ENCODE measurements at regions not wholly inside any gene's neighbourhood (a gene's known extent, or its start where the extent isn't known, plus 50 kb on each side); places are given as distances from the start of the nearest gene placed in this dataset.

DNA sequence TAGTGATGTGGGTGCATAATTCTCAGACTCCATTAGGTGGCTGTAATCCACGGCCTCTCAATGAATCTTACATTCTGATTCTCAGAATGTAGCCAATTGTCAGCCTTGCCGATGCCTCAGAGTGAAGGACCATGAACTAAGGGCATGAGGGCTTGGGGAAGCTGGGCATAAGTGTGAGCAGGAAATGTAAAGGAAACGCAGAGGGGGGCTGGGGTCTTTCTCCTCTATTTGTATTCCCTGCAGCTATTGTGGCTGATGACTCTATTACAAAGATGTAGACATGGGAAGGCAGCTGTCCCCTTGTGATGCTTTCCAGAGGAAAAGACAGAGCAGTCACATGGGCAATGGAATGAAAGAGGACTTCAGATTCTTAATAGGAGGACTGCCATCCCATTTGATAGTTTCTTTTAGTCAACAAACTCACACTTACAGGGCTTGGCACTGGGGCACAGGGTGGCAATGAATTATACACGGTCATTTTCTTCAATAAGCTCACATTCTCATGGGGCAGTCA, 353.2 kb upstream of the PKDCC start:
- no peak for DNase-seq (ENCODE audit: low read depth)

DNA sequence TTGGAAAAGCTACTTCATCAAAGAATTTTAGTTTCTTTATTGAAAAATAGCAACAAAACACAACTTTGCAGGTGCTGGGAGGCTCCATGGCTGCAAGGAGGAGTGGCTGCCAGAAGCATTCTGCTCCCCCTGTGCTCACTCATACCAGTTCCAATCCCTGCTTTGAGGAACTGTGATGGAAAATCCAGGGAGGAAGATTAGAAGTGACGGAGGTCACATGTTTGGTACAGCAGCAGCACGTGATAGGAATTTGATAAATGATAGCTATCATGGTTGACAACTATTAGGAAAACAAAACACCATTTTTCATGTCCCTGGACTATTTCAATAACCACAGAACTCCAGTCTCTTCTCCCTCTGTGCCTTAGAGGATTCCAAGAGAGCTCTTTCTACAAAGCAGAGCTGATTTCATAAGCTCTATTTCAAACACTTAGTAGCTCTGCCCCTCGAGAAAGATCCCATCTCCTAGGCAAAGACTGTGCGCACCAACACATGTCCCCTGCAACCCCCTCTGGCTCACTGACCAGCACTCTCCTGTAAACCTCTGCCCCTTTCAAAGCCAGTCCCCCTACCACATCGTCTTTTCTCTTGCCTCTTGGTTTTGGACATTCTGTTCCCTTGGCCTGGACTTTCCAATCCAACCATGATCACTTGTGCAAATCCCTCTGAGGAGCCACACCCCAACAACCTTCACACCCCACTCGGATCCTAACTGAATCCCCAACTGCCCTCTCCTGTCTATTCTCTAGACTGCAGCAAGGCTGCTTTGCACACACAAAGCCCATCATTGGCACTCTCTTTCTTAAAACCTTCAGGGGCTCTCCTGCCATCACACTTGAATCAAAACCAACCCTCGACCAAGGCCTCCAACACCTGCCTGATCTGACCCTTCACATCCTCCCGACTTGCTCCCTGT, 352.4 kb upstream of the PKDCC start:
- no peak for DNase-seq (ENCODE audit: low read depth)

DNA sequence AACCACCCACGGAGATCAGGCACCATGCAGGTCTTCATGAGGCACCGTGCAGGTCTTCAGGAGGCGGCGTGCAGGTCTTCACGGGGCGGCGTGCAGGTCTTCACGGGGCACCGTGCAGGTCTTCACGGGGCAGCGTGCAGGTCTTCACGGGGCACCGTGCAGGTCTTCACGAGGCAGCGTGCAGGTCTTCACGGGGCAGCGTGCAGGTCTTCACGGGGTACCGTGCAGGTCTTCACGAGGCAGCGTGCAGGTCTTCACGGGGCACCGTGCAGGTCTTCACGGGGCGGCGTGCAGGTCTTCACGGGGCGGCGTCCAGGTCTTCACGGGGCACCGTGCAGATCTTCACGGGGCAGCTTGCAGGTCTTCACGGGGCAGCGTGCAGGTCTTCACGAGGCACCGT, 350.4 kb upstream of the PKDCC start:
- no peak for DNase-seq (ENCODE audit: low read depth)

DNA sequence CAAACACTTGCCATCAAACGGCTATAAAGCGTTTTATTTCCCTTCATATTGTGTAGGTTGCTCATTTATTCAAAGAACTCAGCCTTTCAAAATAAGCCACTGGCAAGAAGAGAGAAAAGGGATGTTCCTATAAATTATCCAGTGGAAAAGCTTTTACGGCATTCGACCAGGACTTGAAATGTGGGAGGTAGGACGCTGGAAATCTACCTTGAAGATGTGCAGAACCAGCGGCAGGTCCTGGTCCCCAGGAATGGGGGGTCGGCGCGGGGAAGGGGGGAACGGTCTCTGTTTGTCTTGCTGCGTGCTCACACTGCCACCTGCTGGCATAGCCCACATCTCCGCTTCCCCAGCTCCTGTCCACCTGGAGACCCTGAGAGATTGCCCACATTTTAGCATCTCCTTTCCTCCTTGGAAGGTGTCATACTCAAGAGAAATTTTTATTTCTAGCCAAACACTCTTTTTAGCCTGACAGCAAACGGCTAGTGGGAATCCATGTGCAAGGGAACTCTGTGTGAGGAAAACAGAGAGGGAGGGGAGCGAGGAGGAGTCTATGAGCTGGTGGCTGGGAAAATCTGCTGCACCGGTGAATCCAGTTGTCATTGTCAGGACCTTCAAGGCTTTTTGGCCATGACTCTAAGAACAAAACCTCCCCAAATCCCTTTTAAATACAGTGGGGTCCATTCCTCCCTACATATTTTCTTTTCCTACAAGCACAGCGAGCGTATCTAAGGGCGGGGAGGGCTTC, 349.0 kb upstream of the PKDCC start:
- no peak for DNase-seq (ENCODE audit: low read depth)

DNA sequence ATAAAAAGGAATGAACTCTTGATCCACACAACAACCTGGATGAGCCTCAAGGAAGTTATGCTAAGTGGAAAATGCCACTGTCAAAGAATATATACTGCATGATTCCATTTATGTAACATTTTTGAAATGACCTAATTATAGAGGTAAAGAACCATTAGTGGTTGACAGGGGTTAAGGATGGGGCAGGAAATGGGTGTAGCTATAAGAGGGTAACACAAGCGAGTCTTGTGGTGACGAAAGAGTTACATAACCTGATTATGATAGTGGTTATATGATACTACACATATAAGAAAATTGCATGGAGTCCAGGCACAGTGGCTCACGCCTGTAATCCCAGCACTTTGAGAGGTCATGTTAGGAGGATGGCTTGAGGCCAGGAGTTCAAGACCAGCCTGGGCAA, 346.6 kb upstream of the PKDCC start:
- no peak for DNase-seq (ENCODE audit: low read depth)

DNA sequence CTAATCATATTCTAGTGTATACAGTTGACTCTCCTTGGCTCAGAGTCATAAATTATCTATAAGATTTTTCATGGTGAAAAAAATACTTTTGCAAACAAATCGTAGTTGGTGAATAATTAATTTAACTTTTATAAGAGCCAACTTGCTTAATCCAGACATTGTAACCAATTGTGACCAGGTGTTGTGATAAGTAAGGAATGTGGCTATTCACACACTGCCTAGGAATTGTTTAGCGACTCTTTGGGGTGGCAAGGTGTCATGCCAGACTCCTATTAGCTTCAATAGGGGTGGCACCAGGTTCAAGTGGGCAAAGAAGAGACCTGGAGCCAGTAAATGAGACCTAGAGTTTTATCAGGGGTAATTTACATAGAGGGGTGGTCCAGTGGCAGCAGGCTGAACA, 344.7 kb upstream of the PKDCC start:
- no peak for DNase-seq (ENCODE audit: low read depth)

DNA sequence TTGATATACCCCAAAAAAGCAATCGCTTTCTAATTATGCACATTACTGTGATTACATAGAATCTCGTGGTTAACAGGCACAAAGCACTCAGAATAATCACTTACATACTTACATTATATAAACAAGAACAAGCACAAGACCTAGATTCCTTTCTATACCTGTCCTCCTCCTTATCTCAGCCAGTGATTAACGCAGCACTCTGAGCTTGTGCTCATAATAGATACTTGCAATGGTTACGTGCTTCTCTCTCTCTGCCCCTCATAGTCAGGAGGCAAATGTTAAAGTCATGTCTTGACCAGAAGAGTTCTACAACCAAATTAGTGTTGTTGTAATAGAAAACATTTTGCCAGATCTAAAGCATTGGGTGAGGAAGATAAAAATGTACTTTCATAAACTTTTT, 342.2 kb upstream of the PKDCC start:
- no peak for DNase-seq (ENCODE audit: low read depth)

DNA sequence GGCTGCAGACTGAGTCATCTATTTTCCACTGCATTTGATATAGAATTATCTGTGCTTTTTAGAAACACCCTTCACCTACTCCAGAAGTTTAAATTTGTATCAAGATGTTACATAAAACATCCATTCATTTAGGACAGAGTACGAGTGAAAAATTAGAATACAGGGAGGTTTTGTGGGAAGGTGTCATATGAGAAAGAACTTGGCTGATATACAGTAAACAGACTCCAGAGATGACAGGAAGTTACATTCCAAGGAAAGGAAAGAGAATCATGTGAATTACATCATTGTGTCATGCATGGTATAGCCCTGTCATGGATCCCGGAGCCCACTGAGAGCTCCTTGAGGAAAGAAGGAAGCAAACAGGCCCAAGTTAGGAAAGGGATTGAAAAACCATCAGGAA, 341.5 kb upstream of the PKDCC start:
- DNase-seq (ENCODE audit: low read depth): no peak

DNA sequence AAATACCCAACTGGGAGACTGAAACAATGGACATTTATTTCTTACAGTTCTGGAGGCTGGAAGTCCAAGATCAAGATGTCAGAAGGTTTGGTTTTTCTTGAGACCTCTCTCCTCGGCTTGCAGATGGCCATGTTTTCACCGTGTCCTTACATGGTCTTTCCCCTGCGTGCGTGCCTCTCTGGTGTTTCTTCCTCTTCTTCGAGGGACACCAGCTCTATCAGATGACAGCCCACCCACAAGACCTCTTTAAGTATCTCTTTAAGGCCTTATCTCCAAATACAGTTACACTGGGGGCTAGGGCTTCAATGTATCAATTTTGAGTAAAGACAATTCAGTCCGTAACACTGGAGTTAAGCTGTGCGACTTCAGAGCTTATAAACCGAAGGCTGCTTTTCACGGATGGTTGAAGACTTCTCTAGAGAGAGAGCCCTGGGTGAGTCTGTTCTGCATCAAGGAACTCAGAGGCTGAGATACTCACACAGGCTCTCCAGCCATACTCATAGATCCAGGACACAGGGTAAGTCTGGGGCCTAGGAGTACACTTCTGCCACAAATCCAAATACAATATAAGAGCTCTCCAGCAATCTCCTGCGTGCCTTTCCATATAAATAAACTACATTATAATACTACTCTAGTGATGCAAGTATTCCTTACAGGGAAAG, 339.9 kb upstream of the PKDCC start:
- DNase-seq (ENCODE audit: low read depth): no peak

DNA sequence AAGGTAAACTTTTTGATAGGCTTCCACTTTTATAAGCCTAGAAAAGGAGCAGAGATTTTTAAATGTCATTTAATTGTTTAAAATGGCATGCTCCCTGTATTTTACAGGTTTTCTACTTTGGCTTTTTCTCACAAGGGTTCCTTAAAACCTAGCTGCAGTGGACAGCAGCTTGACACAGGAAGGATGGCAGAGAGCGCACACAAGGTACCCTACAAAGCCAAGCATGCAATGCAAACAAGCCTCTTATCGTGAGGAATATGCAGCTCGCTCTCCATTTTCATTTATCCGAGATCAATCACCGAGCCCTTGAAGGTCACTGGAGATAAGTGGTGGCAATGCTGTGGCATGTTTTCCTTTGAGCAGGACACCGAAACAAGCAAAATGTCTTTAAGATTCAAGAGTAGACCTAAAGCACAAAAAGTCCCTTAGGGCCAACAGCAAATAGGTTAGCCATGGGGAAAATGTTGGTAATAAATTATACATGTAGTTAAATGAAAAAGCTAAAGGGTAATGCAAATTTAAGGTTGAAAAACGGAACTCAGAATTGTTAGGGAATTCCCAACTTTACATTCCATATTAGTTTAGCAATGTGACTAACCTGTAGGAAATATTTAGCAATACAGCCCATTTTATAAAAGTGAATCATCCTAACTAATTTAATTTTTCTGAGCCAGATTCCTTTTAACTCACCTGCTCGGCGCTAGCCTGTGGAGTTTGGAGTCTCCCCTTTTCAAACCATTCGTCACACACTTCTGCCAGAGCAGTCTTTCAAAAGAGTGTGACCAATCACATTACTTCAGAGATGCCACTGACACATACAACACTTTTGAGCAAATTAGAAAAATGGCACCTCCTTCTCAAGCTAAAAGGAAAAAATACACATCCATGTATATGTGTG, 337.9 kb upstream of the PKDCC start:
- no peak for DNase-seq (ENCODE audit: low read depth)

DNA sequence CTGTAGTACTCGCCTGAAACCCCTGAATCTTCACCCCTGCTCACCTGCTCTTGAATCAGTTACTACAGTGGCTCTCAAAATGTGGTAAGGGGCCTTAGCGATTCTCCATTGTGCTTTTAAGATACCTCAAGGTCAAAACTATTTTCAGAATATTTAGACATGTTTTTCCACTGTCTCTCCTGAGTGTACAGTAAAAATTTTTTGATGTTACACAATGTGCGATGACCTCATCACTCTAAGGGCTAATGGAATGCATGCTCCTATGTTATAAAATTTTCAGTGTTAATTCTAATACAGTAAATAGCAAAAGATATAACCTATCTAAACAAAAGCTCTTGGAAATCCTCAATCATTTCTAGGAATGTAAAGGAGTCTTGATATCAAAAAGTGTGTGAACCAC, 336.9 kb upstream of the PKDCC start:
- no peak for DNase-seq (ENCODE audit: low read depth)

DNA sequence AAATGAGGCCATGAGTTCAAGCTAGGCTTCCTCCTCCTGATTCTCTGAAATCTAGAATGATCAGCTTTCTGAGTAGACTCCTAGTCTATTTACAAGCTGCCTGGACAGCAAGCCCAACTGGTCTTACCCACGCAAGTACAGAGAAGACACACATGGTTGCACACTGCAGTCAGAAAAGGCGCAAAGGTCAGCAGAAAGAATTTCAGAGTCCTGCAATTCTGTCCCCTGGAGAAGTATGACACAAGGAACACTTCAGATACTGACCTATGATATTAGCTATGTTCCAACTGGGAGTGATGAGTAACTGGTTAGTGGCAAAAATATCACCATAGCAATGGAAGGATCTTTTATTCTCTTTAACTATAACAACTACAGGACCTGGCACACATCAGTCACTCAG, 336.1 kb upstream of the PKDCC start:
- DNase-seq (ENCODE audit: low read depth): no peak

DNA sequence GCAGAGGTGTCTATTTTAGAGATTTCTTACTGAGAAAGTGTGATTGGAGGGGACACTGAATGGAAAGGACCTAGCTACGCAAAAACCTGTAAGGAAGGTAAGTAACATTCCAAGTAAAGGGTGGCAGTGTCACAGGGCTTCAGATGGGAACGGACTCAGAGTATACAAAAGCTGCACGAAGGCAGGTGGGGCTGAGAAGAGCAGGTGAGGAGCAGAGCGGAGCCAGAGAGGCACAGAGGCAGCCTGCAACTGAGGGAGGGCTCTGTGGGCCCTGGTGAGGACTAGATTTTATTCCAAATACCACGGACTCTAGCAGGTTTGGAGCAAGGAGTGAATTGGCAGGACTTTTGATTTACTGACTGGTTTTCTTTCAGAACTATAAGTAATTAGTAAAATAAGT, 331.3 kb upstream of the PKDCC start:
- no peak for DNase-seq (ENCODE audit: low read depth)

DNA sequence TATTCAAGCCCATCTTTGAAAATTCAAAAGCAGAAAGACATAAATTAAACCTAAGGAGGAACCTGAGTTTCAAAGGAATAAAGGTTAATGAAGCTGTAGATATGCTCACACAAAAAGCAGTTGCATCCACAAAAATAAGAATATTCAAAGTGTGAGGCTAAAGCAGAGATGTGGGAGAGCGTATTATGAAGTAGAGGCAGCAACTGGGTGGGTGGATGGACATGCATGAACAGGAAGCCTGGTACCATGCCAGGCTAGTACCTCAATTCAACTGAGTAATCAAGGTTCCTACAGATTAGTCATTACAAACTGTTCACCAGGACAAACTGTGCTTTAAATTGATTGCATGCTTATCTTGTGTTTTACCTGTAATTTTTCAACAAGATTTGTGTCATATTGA, 330.0 kb upstream of the PKDCC start:
- DNase-seq (ENCODE audit: low read depth): no peak

DNA sequence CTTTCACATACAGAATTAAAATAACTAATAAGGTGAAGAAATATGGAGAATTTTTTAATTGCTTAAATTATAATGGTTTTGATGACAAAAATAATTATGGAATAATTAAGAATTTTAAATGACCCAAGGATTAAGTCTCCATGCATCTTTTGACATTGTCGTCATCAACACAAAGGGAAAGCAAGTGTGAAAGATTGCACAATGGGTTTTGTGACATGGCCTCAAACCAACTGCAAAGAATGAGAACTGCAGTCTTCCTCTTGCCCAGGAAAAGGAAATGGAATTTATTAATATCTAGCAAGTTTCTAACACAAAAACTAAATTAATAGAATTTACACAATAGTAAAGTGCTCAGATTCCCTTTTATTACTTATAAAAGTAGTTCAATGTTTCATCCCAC, 329.1 kb upstream of the PKDCC start:
- DNase-seq (ENCODE audit: low read depth): no peak

DNA sequence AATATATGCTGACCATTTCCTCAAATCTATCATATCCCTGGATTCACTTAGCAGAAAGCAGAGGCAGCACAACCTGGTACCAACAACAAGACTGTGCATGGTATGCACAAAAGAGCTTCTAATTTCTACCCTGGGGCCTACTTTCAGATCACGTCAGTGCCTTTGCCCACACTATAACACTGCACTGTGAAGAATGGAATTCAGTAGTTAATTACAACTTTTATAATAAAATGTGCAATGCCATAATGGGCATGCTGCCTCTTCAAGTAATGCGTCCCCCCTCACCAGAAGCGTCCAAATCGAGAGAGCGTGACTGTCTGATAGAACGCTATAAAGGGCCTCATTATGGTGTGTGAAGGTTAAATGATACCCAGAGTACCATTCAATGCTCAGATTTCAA, 328.1 kb upstream of the PKDCC start:
- DNase-seq (ENCODE audit: low read depth): no peak

DNA sequence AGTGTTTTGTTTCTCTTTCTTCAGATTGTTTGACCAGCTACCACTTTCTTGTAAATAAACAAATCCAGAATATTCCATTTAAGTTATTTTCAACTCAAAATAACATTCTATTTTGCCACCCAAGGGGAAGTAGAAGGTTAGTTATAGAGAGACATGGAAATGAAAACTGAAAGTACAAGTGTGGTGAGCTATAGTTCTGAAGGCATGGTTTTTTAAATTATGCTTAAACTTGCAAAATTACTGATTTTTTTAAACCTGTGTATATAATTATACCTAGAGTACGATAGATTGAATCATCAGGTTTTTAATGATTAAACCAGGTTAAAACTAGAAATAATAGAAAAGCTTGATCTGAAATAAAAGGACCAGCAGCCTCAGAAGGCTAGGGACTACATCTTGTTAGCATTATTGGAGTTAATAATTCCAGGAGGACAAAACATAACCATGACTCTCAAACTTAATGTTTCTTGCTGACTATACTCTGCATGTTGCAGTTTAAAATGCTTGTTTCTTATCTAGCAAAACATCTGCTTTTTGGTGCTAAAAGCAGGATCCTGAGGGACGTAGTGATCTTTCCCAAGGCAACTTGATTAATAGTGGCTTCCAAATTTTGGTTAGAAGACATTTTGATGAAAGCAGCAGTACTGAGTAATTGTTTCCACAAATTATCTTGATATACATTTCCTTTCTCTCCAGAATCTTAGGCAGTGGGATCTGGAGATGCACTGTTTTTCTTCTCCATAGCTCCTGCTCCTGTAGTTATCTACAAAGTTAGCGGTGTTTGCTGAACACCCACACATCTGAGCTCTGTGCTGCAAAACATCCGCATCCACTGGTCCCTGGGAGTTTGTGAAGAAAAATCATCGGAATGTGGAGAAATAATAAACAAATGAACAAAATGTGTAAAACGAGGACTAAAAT, 327.2 kb upstream of the PKDCC start:
- no peak for DNase-seq (ENCODE audit: low read depth)

DNA sequence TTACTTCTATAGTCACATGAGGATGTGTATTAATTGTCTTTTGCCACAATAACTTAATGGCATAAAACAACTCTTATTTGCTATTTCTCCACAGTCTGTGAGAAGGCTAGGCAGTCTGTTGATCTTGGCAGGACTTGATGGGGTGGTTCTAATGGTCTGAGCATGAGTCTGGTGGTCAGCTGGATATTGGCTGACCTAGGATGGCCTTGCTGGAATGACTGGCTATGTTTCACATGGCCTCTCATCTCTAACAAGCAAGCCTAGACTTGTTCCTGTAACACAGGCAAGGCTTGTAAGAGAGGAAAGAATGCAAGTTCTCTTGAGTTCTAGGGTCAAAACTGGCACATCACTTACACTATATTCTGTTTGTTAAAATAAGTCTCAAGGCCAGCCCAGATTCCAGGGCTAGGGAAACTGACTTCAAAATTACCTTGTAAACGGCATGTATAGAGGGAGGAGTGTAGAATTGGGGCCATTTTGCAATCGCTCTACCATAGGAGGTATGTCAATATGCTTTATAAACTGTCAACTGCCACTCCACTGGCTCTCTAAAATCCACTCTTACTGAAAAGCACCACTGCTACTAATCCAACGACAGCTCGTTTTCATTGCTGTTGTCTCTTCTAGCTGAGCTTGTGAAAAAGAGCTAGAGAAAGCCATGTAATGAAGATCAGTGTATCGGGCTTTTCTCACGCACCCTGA, 325.0 kb upstream of the PKDCC start:
- DNase-seq (ENCODE audit: low read depth): no peak

DNA sequence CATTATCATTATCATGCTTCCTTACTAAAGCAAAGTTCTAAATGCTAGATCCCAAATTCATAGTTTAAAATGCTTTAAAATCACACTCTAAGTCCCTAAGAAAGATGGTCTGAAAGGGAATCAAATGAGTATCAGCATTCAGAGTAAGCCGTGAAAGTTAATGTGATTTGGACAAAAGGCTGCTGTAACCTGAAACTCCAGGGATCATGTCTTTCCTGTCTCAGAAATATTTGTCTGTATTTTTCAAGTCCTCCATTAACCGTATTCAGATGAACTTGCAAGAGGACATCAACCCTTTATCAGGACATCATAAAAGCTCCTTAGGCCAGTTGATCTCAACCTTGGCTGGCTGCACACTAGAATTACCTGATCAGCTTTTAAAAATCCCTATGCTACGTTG, 324.3 kb upstream of the PKDCC start:
- no peak for DNase-seq (ENCODE audit: low read depth)

DNA sequence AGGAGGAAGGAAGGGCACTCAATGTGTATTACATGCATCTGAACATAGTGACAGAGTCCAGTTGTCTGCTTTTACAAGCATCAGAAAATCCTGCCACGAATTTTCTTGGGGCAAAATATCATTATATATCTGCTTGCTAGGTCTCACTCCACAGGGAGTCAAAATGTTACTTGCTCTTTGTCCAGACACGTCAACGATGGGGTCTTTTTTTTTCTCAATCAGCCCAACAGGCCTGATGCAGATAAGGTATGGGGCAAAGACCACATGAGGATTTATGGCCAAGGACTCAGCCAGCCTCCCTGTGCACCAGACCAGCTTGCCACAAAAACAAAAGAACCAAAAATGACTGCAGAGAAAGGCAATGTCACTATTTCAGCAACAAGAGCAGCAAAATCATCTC, 323.4 kb upstream of the PKDCC start:
- no peak for DNase-seq (ENCODE audit: low read depth)
